HG03571 (cell line): ENCODE measurements at regions not wholly inside any gene's neighbourhood (a gene's known extent, or its start where the extent isn't known, plus 50 kb on each side); places are given as distances from the start of the nearest gene placed in this dataset.

ENCODE experiments used
- ATAC-seq: cut with Tn5 transposase; IDR thresholded peaks from one replicate; pipeline ENCODE4 v1.9.1; 2021; ENCODE audit not compliant: unreplicated experiment

GRCh38 chr22:22098457-22099193, 116.0 kb upstream of the TOP3B start:
- no peak for ATAC-seq

- no peak for ATAC-seq
These were observed 115.2 kb upstream of the TOP3B start for GRCh38 chr22:22097727-22098228.

DNA sequence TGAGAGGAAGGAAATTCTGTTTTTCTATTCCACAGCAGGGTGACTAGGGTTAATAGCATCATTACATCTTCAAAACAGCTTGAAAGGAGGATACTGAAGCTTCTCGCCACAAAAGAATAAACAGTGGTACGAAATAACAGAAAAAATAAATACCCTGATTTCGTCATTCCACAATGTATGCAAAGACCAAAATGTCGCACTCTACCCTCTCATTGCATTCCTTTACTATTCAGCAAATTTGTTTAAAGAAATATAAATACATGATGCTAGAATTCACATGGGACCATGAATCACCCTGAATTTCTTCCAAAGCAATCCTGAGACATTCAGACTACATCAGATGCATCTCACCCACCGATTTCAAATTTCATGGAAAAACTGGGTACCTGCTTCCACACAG, 112.3 kb upstream of the TOP3B start:
- no peak for ATAC-seq

DNA sequence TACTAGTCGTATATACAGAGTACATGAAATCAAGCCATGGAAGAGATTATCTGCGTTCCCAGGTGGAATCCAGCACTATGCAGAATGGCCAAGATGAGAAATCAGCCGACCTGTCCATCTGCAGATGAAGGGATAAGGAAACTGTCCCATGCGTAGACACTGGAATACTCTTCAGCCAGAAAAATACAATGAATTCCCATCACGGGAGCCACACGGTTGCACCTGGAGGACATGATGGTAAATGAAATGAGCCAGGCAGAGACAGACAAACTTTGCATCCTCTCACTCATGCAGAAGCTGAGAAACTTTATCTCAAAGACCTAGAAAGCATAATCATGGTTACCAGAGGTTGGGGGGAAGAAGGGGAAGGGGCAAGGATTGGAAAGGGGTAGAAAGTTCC, 111.9 kb upstream of the TOP3B start:
- ATAC-seq, result no peak

DNA sequence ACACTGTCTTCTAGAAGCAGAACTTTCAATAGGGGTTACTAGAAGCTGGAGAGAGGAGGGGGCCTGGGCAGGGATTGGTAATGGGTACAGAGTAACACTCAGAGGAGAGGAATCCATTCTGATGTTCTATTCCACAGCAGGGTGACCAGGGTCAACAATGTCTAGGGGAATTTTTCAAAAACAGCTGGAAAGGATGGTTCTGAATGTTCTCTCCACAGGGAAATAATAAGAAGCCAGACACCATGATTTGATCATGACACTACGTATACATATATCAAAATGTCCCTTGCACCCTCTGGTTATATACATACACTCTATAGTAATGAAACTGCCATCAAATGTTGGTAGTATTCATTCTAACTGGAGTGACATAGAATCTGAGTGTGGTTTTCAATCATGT, 111.2 kb upstream of the TOP3B start:
- no peak for ATAC-seq

- no peak for ATAC-seq
These were observed 110.4 kb upstream of the TOP3B start for GRCh38 chr22:22092974-22093373.

DNA sequence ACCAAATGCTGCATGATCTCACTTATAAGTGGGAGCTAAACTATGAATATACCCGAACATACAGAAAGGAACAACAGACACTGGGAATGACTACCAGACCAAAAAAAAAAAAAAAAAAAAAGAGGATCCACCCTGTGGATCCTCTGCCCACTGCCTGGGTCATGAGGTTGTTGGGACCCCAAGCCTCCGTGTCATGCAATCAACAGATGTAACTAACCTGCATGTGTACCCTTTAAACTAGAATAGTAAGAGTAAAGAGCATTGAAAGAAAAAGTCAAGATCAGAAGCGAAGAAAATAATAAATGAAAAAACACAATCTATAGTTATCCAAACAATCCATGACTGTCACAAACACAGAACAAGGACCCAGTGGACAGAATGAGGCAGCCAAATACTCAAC, 109.5 kb upstream of the TOP3B start:
- no peak for ATAC-seq

DNA sequence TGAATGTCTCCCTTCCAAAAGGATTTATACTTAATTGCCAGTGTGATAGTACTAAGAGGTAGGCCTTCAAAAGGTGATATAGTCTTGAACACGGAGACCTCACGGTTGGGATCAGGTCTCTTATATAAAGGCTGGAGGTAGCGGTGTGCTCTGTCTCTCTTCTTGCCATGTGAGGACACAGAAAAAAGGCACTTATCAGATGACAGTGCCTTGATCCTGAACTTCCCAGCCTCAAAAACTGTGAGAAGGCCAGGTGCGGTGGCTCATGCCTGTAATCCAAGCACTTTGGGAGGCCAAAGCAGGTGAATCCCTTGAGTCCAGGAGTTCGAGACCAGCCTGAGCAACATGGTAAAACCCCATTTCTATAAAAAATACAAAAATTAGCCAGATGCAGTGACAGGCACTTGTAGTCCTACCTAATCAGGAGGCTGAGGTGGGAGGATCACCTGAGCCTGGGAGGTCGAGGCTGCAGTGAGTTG, 108.9 kb upstream of the TOP3B start:
- no peak for ATAC-seq

- ATAC-seq, result no peak
These were observed 108.2 kb upstream of the TOP3B start for GRCh38 chr22:22090650-22091399.

GRCh38 chr22:22089459-22090308, 107.1 kb upstream of the TOP3B start:
- no peak for ATAC-seq

DNA sequence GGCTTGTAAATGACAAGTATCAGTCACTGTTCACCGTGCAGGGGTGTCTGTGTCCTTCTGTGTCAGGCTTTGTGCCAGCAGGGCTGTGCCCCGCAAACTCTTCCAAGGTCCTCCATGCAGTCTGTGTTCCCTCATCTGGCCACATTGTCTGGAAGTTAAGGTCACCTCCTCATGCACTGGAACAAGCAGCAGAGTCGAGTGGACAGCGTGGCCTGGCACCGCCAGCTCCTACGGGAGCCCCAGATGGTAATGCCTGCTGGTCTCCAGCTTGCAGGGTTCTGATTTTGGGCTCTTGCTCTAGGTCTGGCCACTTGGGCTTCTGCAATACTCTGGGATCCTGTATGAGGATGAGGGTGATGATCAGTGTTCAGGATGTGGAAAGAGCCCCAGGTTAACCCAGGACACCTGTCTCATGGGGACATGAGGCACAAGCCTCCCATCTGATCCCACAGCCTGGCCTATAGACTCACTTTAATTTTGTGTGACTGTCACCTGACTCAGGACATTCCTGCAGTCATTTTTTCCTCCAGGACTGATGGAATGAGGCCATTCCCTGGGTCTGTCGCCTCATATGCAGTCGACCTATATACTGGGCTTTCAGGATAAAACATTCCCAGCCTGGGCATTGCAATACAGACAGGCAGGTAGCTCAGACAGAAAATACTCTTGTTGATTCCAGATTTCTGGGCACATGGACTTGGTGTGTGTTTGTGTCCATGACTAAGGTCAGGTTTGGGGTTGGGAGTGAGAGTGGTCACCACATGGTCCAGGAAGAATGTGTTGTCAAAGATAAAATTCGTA, 106.3 kb upstream of the TOP3B start:
- ATAC-seq, result no peak

DNA sequence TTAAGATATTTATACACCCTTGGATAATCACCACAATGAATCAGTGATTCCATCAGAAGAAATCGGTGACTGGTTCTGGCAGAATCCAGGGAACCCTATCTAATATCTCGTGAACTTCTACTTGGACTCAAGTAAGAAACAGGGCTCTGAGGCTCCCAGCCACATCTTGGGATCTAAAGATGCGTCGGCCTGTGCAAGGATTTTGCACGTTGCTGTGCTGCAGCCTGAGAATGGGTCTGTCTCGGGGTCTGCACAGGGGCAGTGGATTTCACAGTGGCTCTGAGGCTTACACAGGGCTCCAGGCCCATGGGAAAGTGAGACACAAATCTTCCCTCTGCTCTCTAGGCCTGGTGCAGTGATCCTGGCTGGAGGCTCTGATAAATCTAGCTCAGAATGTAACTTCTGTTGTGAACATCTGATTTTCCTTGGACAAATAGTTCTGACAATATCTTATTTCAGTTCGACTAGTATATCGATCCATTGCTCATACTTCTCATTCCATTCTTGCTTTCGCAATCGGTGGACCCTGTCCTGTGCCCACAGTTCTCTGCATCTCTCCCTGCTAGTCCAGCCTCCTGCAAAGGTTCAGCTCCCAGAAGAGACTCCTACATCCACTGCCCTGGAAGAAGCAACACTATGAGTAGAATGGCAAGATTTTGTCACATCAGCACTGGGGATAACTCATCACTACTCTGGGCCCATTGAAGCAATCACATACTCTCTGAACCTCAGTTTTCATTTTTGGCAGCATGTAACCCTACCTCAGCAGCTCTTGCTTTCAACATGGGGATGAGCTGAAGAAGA, 105.5 kb upstream of the TOP3B start:
- no peak for ATAC-seq

- ATAC-seq, result no peak
These were observed 104.0 kb upstream of the TOP3B start for GRCh38 chr22:22086501-22087158.

DNA sequence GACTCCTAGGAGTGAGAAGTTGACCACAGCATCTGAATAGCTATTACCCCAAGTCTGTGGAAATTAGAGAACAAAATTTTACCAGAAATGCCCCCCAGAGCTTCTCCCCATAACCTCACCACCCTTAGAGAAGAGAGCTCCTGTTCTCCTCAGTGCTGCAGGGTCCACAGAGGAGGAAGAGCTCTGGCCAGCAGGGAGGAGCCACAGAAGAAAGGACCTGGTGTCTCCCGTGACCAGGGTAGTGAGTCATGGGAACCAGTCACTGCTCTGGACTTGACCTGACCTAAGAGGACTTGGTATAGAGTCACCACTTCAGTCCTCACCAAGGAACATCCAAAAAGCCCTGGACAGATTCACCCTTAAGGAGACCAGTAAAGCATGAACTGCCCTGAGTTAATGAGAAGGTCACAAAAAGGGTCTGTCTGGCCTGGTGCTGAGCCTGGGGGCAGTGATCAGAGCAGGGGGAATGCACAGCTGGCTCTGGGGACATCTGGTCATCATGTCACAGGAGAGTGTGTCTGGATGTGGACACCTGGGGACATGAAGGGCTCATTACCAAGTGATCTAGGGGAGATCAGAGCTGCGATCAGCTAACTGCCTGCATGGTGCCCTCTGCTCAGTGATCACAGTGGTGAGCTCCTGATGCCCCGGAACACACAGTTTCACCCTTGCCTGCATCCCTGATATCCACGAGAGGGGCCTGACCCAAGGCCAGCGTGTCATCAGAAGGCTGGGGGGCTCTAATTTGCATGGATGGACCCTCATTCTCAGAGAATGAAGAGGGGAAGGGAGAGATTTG, 103.3 kb upstream of the TOP3B start:
- ATAC-seq, result no peak

DNA sequence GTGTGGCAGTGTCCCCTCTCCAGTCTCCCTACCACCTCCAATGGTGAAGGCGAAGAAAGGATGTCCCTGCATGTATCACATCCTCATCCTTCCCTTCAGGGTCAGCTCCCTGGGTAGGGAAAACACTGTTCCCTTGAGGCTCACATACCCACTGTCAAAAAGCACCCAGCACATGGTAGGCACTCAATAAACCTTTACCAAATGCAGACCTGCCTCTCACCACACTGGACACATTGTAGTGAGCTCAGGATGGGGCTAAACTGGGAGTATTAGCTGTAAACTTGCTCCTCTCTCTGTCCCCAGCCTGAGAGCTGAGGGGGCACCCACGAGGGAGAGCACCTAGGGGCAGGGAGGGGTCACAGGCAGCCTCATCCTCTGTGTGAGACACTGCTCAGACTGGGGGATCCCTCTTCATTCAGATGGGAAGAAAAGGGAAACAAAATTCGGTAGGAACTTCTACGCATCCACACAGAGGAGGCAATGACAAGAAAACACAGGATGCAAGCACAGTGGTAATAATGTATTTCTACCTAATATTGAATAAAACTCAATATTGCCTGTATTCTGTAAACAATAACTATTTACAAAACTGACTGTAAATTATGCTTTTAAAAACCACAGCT, 101.6 kb upstream of the TOP3B start:
- ATAC-seq, result no peak

DNA sequence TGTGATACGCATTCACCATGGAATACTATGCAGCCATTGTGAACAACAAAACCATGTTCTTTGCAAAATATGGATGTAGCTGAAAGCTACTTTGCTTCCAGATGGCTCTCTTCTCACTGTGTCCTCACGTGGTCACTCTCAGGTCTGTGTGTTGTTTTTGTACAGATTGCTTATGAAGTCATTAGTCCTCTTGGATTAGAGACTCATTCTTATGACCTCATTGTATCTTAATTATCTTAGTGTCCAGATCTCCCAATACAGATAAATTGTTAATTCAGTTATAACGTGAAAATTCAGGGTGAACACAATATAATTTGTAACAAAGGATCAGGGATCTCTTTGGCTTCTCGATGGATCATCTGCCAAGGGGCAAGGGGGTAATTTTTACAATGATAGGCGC, 100.4 kb upstream of the TOP3B start:
- ATAC-seq, result no peak

DNA sequence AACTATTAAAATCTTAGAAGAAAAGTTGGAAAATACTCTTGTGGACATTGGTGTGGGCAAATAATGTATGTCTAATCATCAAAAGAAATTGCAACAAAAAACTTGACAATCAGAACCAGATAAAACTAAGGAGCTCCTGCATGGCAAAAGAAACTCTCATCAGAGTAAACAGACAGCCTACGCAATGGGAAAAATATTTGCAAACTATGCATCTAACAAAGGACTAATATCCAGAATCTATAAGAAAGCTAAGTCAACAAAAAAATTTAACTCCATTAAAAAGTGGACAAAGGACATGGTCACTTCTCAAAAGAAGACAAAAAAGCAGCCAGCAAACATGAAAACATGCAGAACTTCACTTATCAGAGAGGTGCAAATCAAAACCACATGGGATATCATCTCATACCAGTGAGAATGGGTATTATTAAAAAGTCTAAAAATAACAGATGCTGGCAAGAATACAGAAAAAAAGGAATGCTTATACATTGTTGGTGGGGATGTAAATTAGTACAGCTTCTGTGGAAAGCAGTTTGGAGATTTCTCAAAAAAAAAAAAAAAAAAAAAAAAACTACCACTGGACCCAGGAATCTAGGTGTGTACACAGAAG, 99.7 kb upstream of the TOP3B start:
- no peak for ATAC-seq

DNA sequence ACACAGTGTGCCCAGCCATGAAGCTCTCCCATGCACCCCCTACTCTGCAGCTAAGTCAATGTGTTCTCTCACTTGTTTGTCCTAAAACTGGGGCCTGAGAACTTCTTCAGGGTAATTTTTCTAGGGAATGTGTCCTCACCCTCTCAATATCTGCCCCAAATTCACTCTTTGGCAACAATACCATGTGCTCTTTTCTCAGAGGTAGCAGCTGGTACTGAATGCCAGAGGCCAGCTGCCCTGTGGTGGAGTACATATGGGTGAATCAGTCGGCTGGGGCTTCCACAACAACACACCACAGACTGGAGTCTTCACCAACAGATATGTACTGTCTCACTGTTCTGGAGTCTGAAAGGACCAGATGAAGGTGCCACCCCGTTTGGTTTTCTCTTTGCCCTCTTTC, 97.7 kb upstream of the TOP3B start:
- no peak for ATAC-seq
